Upper lobe of right lung (tissue), 1 donor: ENCODE measurements at regions not wholly inside any gene's neighbourhood (a gene's known extent, or its start where the extent isn't known, plus 50 kb on each side); places are given as distances from the start of the nearest gene placed in this dataset.

ENCODE experiments used
- ATAC-seq: fragments of 200-7000 bp; cut with Tn5 transposase; one replicate; pipeline ENCODE4 v1.9.1; 2020; ENCODE audit warnings: mild to moderate bottlenecking, moderate library complexity
- DNase-seq: peaks from one replicate; pipeline ENCODE4 v3.0.0-alpha.2; 2020
- H3K27ac ChIP-seq: fragments of 200-600 bp; one replicate; pipeline ENCODE4 v1.8.0; 2022
- H3K27me3 ChIP-seq: fragments of 200-600 bp; one replicate; pipeline ENCODE4 v1.8.0; 2022; ENCODE audit warnings: mild to moderate bottlenecking
- H3K36me3 ChIP-seq: fragments of 200-600 bp; one replicate; pipeline ENCODE4 v1.8.0; 2022
- H3K4me1 ChIP-seq: fragments of 200-600 bp; one replicate; pipeline ENCODE4 v1.8.0; 2022
- H3K4me3 ChIP-seq: fragments of 200-600 bp; one replicate; pipeline ENCODE4 v1.8.0; 2022; ENCODE audit warnings: mild to moderate bottlenecking
- H3K9me3 ChIP-seq: fragments of 200-600 bp; one replicate; pipeline ENCODE4 v1.8.0; 2022
- CTCF ChIP-seq: fragments of 200-600 bp; IDR thresholded peaks from one replicate; pipeline ENCODE4 v1.8.0; 2022; ENCODE audit warnings: antibody characterized with exemption
- intact Hi-C: fragments of 100-400 bp; cut with DNase I; formaldehyde crosslinking; loops from one replicate; pipeline ENCODE4 v1.11.0; 2022
- donor health status: DM: no; HTN: yes; CAD: no; lungs with severe emphysema.

- DNase-seq (no peak), ATAC-seq (no peak)
- Histone ChIP-seq H3K27me3 (no peaks in the 10 kb centered on the region), H3K27ac (no peak overlapping the region), H3K9me3 (no peaks in the 10 kb centered on the region), H3K36me3 (no peaks in the 10 kb centered on the region), H3K4me3 (no peak overlapping the region), H3K4me1 (no peaks in the 10 kb centered on the region)
- intact Hi-C loops = no loop called here
- no peak for TF ChIP-seq CTCF
Measured at GRCh38 chr2:188850786-188851185, 123.4 kb upstream of the COL3A1 start.

- H3K4me3 ChIP-seq = no peak overlapping the region
- ATAC-seq (no peak), DNase-seq (no peak)
- H3K27me3 ChIP-seq = no peaks in the 10 kb centered on the region
- intact Hi-C loops = no loop called here
- no peaks in the 10 kb centered on the region for H3K36me3 ChIP-seq
- H3K4me1 ChIP-seq = no peaks in the 10 kb centered on the region
- no peaks in the 10 kb centered on the region for H3K9me3 ChIP-seq
- no peak overlapping the region for H3K27ac ChIP-seq
- TF ChIP-seq CTCF = no peak
Measured at GRCh38 chr2:188851311-188851710, 122.9 kb upstream of the COL3A1 start.

- no peak for TF ChIP-seq CTCF
- ATAC-seq (no peak), DNase-seq (no peak)
- H3K27me3 ChIP-seq = no peaks in the 10 kb centered on the region
- H3K4me3 ChIP-seq = no peak overlapping the region
- no peaks in the 10 kb centered on the region for H3K9me3 ChIP-seq
- H3K36me3 ChIP-seq = no peaks in the 10 kb centered on the region
- no peak overlapping the region for H3K27ac ChIP-seq
- no peaks in the 10 kb centered on the region for H3K4me1 ChIP-seq
- intact Hi-C loops = no loop called here
Measured at GRCh38 chr2:188851826-188852225, 122.3 kb upstream of the COL3A1 start.

- Histone ChIP-seq H3K27me3 (no peaks in the 10 kb centered on the region), H3K27ac (no peak overlapping the region), H3K4me3 (no peak overlapping the region), H3K9me3 (no peaks in the 10 kb centered on the region), H3K36me3 (no peaks in the 10 kb centered on the region), H3K4me1 (no peaks in the 10 kb centered on the region)
- TF ChIP-seq CTCF = no peak
- intact Hi-C loops = no loop called here
- DNase-seq = no peak
- ATAC-seq = no peak
Measured at GRCh38 chr2:188852772-188853171, 121.4 kb upstream of the COL3A1 start.

GRCh38 chr2:188853307-188853706 is 120.9 kb upstream of the COL3A1 start:
- Histone ChIP-seq H3K27me3 (no peaks in the 10 kb centered on the region), H3K9me3 (no peaks in the 10 kb centered on the region), H3K4me1 (no peaks in the 10 kb centered on the region), H3K4me3 (no peak overlapping the region), H3K36me3 (no peaks in the 10 kb centered on the region), H3K27ac (no peak overlapping the region)
- no peak for TF ChIP-seq CTCF
- intact Hi-C loops = no loop called here
- no peak for DNase-seq
- no peak for ATAC-seq

GRCh38 chr2:188865681-188866080 is 108.5 kb upstream of the COL3A1 start:
- intact Hi-C loops = no loop called here
- no peak for TF ChIP-seq CTCF
- no peak for ATAC-seq

More at GRCh38 chr2:188865681-188866080, 108.5 kb upstream of the COL3A1 start:
- no peaks in the 10 kb centered on the region for H3K36me3 ChIP-seq
- H3K9me3 ChIP-seq = peaks cover 5% of the 10 kb centered on the region
- no peak for DNase-seq
- no peak overlapping the region for H3K4me3 ChIP-seq
- H3K27me3 ChIP-seq = no peaks in the 10 kb centered on the region
- no peak overlapping the region for H3K27ac ChIP-seq
- H3K4me1 ChIP-seq = no peaks in the 10 kb centered on the region
